ENCODE measurements at regions not wholly inside any gene's neighbourhood (a gene's known extent, or its start where the extent isn't known, plus 50 kb on each side); places are given as distances from the start of the nearest gene placed in this dataset.

GRCh38 chr1:96880626-96881025, 159.0 kb downstream of the PTBP2 start:
- H3K9ac ChIP-seq (ENCODE audit: insufficient read depth in 1 of 2, low read length in 2 of 2) = no peak overlapping the region
- no peaks in the 10 kb centered on the region for H3K36me3 ChIP-seq (ENCODE audit: control insufficient read depth in 4 of 4, insufficient read depth in 4 of 4, low read length in 4 of 4)
- no peak overlapping the region for H3K27ac ChIP-seq (ENCODE audit: low read depth in 1 of 2, low read length in 1 of 2)
- H3K4me3 ChIP-seq = no peak overlapping the region
- DNase-seq (no peak), ATAC-seq (ENCODE audit: insufficient read depth, low FRiP score) (no peak)
- peaks cover 0 to 4% (median under 1%) of the 10 kb centered on the region in 4 donors for H3K9me3 ChIP-seq (ENCODE audit: control insufficient read depth in 4 of 4, insufficient read depth in 3 of 4, low read length in 3 of 4)
- no peaks in the 10 kb centered on the region for H3K27me3 ChIP-seq (ENCODE audit: control insufficient read depth in 3 of 3, insufficient read depth in 3 of 3, low read length in 2 of 3)
- no peak for TF ChIP-seq CTCF (IDR thresholded peaks at IDR 0.05; ENCODE audit: control extremely low read depth, extremely low read depth)
- H3K4me1 ChIP-seq (ENCODE audit: control insufficient read depth in 5 of 5, insufficient read depth in 5 of 5, low read length in 5 of 5) = no peaks in the 10 kb centered on the region

- no peaks in the 10 kb centered on the region for H3K27me3 ChIP-seq (ENCODE audit: control insufficient read depth in 3 of 3, insufficient read depth in 3 of 3, low read length in 2 of 3)
- WGBS, 2 donors = 74 to 75% methylated on average over 2 of the region's 2 CpGs
- no peaks in the 10 kb centered on the region for H3K4me1 ChIP-seq (ENCODE audit: control insufficient read depth in 5 of 5, insufficient read depth in 5 of 5, low read length in 5 of 5)
- no peak for TF ChIP-seq CTCF (IDR thresholded peaks at IDR 0.05; ENCODE audit: control extremely low read depth, extremely low read depth)
- peaks cover 0 to 4% (median under 1%) of the 10 kb centered on the region in 4 donors for H3K9me3 ChIP-seq (ENCODE audit: control insufficient read depth in 4 of 4, insufficient read depth in 3 of 4, low read length in 3 of 4)
- no peak overlapping the region for H3K27ac ChIP-seq (ENCODE audit: low read depth in 1 of 2, low read length in 1 of 2)
- ATAC-seq (ENCODE audit: insufficient read depth, low FRiP score) (no peak), DNase-seq (no peak)
- no peak overlapping the region for H3K9ac ChIP-seq (ENCODE audit: insufficient read depth in 1 of 2, low read length in 2 of 2)
- H3K4me3 ChIP-seq = no peak overlapping the region
- no peaks in the 10 kb centered on the region for H3K36me3 ChIP-seq (ENCODE audit: control insufficient read depth in 4 of 4, insufficient read depth in 4 of 4, low read length in 4 of 4)
Observed at GRCh38 chr1:96882096-96882495, 160.5 kb downstream of the PTBP2 start.

GRCh38 chr1:96886474-96886873, 164.9 kb downstream of the PTBP2 start:
- H3K27ac ChIP-seq (ENCODE audit: low read depth in 1 of 2, low read length in 1 of 2) = no peak overlapping the region
- no peaks in the 10 kb centered on the region for H3K9me3 ChIP-seq (ENCODE audit: control insufficient read depth in 4 of 4, insufficient read depth in 3 of 4, low read length in 3 of 4)
- WGBS, 2 donors = 83 to 90% methylated on average over 4 of the region's 4 CpGs
- H3K9ac ChIP-seq (ENCODE audit: insufficient read depth in 1 of 2, low read length in 2 of 2) = no peak overlapping the region
- H3K36me3 ChIP-seq (ENCODE audit: control insufficient read depth in 4 of 4, insufficient read depth in 4 of 4, low read length in 4 of 4) = no peaks in the 10 kb centered on the region
- DNase-seq (no peak), ATAC-seq (ENCODE audit: insufficient read depth, low FRiP score) (no peak)
- H3K4me3 ChIP-seq = no peak overlapping the region
- no peaks in the 10 kb centered on the region for H3K27me3 ChIP-seq (ENCODE audit: control insufficient read depth in 3 of 3, insufficient read depth in 3 of 3, low read length in 2 of 3)
- H3K4me1 ChIP-seq (ENCODE audit: control insufficient read depth in 5 of 5, insufficient read depth in 5 of 5, low read length in 5 of 5) = no peaks in the 10 kb centered on the region
- no peak for TF ChIP-seq CTCF (IDR thresholded peaks at IDR 0.05; ENCODE audit: control extremely low read depth, extremely low read depth)

GRCh38 chr1:96887501-96887900, 165.9 kb downstream of the PTBP2 start:
- DNase-seq (no peak), ATAC-seq (ENCODE audit: insufficient read depth, low FRiP score) (no peak)
- Histone ChIP-seq H3K27me3 (ENCODE audit: control insufficient read depth in 3 of 3, insufficient read depth in 3 of 3, low read length in 2 of 3) (no peaks in the 10 kb centered on the region), H3K9me3 (ENCODE audit: control insufficient read depth in 4 of 4, insufficient read depth in 3 of 4, low read length in 3 of 4) (no peaks in the 10 kb centered on the region), H3K4me3 (no peak overlapping the region), H3K9ac (ENCODE audit: insufficient read depth in 1 of 2, low read length in 2 of 2) (no peak overlapping the region), H3K36me3 (ENCODE audit: control insufficient read depth in 4 of 4, insufficient read depth in 4 of 4, low read length in 4 of 4) (no peaks in the 10 kb centered on the region), H3K4me1 (ENCODE audit: control insufficient read depth in 5 of 5, insufficient read depth in 5 of 5, low read length in 5 of 5) (no peaks in the 10 kb centered on the region), H3K27ac (ENCODE audit: low read depth in 1 of 2, low read length in 1 of 2) (no peak overlapping the region)
- no peak for TF ChIP-seq CTCF (IDR thresholded peaks at IDR 0.05; ENCODE audit: control extremely low read depth, extremely low read depth)
- 89 to 92% methylated on average over 1 of the region's 1 CpG for WGBS, 2 donors

All from lung (tissue), 11 donors.